ENCODE measurements at regions not wholly inside any gene's neighbourhood (a gene's known extent, or its start where the extent isn't known, plus 50 kb on each side); places are given as distances from the start of the nearest gene placed in this dataset.
"Not testable (repeated sequence)": the region's sequence is repeated elsewhere in the genome, so short reads cannot be mapped to it uniquely, and the experiment has no call there.

- TF ChIP-seq MYC (IDR thresholded peaks at IDR 0.05; ENCODE audit: low read depth, low read length): no peak
- no peak overlapping the region for H3K4me3 ChIP-seq (ENCODE audit: low read depth, low read length)
- peak; percentile 63 for DNase-seq (ENCODE audit: low read depth)
These were observed 269.3 kb downstream of the KCNRG start for GRCh38 chr13:50284540-50284939.

- TF ChIP-seq MYC (IDR thresholded peaks at IDR 0.05; ENCODE audit: low read depth, low read length): no peak
- no peak for TF ChIP-seq CTCF (IDR thresholded peaks at IDR 0.05; ENCODE audit: low read depth, low read length)
- TF ChIP-seq MAX (IDR thresholded peaks at IDR 0.05; ENCODE audit: low read depth, low read length): no peak
- no peak for DNase-seq (ENCODE audit: low read depth)
- H3K4me3 ChIP-seq (ENCODE audit: low read depth, low read length): no peak overlapping the region
These were observed 270.0 kb downstream of the KCNRG start for GRCh38 chr13:50285283-50285682.

- TF ChIP-seq MAX (IDR thresholded peaks at IDR 0.05; ENCODE audit: low read depth, low read length) (no peak), MYC (IDR thresholded peaks at IDR 0.05; ENCODE audit: low read depth, low read length) (no peak), POLR2A (IDR thresholded peaks at IDR 0.05; ENCODE audit: extremely low read depth, insufficient read length) (no peak), CTCF (IDR thresholded peaks at IDR 0.05; ENCODE audit: low read depth, low read length) (no peak)
- DNase-seq (ENCODE audit: low read depth): no peak
- H3K4me3 ChIP-seq (ENCODE audit: low read depth, low read length): no peak overlapping the region
These were observed 271.1 kb downstream of the KCNRG start for GRCh38 chr13:50286324-50286723.

- DNase-seq (ENCODE audit: low read depth): peak; percentile 61
- no peak for TF ChIP-seq MAX (IDR thresholded peaks at IDR 0.05; ENCODE audit: low read depth, low read length)
- no peak for TF ChIP-seq MYC (IDR thresholded peaks at IDR 0.05; ENCODE audit: low read depth, low read length)
- no peak for TF ChIP-seq CTCF (IDR thresholded peaks at IDR 0.05; ENCODE audit: low read depth, low read length)
- no peak for TF ChIP-seq POLR2A (IDR thresholded peaks at IDR 0.05; ENCODE audit: extremely low read depth, insufficient read length)
These were observed 274.9 kb downstream of the KCNRG start for GRCh38 chr13:50290186-50290585.

GRCh38 chr13:50291611-50292010, 276.4 kb downstream of the KCNRG start:
- no peak for DNase-seq (ENCODE audit: low read depth)
- TF ChIP-seq POLR2A (IDR thresholded peaks at IDR 0.05; ENCODE audit: extremely low read depth, insufficient read length): no peak
- TF ChIP-seq MYC (IDR thresholded peaks at IDR 0.05; ENCODE audit: low read depth, low read length): no peak
- no peak for TF ChIP-seq CTCF (IDR thresholded peaks at IDR 0.05; ENCODE audit: low read depth, low read length)
- TF ChIP-seq MAX (IDR thresholded peaks at IDR 0.05; ENCODE audit: low read depth, low read length): no peak
- H3K4me3 ChIP-seq (ENCODE audit: low read depth, low read length): no peak overlapping the region

More at GRCh38 chr13:50290186-50290585, 274.9 kb downstream of the KCNRG start:
- no peak overlapping the region for H3K4me3 ChIP-seq (ENCODE audit: low read depth, low read length)

GRCh38 chr13:50292081-50292480, 276.8 kb downstream of the KCNRG start:
- H3K4me3 ChIP-seq (ENCODE audit: low read depth, low read length): no peak overlapping the region
- TF ChIP-seq MAX (IDR thresholded peaks at IDR 0.05; ENCODE audit: low read depth, low read length) (no peak), POLR2A (IDR thresholded peaks at IDR 0.05; ENCODE audit: extremely low read depth, insufficient read length) (no peak)
- no peak for DNase-seq (ENCODE audit: low read depth)

- not testable (repeated sequence) for H3K4me3 ChIP-seq (ENCODE audit: low read depth, low read length); DNase-seq (ENCODE audit: low read depth)
These were observed 279.2 kb downstream of the KCNRG start for GRCh38 chr13:50294425-50294824.
